ENCODE measurements at regions not wholly inside any gene's neighbourhood (a gene's known extent, or its start where the extent isn't known, plus 50 kb on each side); places are given as distances from the start of the nearest gene placed in this dataset.

DNA sequence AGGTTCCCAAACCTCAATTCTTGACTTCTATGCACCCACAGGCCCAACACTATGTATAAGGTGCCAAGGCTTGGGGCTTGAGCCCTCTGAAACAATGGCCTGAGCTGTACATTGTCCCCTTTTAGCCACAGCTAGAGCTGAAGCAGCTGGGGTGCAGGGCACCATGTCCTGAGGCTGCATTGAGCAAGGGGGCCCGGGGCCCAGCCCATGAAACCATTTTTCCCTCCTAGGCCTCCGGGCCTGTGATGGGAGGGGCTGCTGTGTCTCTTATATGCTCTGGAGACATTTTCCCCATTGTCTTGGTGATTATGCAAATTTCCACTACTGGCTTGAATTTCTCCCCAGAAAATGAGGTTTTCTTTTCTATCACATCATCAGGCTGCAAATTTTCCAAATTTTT lies 155.5 kb downstream of the FASLG start:
- TF ChIP-seq, protein P1, sequence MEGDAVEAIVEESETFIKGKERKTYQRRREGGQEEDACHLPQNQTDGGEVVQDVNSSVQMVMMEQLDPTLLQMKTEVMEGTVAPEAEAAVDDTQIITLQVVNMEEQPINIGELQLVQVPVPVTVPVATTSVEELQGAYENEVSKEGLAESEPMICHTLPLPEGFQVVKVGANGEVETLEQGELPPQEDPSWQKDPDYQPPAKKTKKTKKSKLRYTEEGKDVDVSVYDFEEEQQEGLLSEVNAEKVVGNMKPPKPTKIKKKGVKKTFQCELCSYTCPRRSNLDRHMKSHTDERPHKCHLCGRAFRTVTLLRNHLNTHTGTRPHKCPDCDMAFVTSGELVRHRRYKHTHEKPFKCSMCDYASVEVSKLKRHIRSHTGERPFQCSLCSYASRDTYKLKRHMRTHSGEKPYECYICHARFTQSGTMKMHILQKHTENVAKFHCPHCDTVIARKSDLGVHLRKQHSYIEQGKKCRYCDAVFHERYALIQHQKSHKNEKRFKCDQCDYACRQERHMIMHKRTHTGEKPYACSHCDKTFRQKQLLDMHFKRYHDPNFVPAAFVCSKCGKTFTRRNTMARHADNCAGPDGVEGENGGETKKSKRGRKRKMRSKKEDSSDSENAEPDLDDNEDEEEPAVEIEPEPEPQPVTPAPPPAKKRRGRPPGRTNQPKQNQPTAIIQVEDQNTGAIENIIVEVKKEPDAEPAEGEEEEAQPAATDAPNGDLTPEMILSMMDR (IDR thresholded peaks at IDR 0.05) = no peak
- no peak for TF ChIP-seq POLR2AphosphoS5 (IDR thresholded peaks at IDR 0.05)

All from stomach (tissue), 4 donors.